ENCODE measurements at regions not wholly inside any gene's neighbourhood (a gene's known extent, or its start where the extent isn't known, plus 50 kb on each side); places are given as distances from the start of the nearest gene placed in this dataset.

DNA sequence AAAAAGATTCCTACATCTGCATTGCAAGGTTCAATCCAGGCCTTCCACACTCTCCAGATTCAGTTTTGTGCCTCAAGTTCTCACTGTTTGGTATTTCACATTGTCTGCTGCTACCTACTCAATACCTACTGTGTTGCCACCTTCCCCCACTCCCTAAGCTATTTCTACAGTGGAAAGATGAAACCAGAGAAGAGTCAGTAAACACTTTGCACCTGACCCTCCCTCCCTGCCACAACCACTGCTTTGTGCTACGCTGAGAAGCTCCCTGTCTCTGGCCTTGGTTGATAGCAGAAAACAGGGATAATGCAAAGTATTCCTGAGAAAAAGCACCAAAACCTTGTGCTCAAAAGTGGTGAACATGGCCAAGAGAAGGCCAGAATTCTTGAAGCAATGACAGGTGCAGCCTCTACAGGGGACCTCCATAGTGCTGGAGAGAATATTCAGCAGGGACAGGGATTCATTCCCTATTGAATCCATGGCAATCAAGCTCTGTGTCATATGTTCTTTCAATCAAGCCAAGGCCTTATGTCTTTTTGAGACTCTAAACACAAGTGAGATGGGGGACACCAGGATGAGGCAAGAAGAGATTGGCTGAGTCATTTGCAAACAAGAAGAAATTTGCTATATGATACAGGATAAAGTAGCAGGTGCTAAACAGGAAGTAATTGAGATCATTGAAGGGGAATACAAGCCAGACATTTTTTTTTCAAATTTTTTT, 83.5 kb upstream of the LIPC start:
- no peak for ATAC-seq (ENCODE audit: low FRiP score in 2 of 2)
- Histone ChIP-seq H3K36me3 (no peaks in the 10 kb centered on the region), H3K27me3 (no peaks in the 10 kb centered on the region), H3K4me3 (no peak overlapping the region), H3K9me3 (no peaks in the 10 kb centered on the region), H3K4me1 (peaks cover 0 to 2% (median 0%) of the 10 kb centered on the region in 4 donors), H3K27ac (no peak overlapping the region)
- WGBS, 2 donors, result 86 to 92% methylated on average over 1 of the region's 1 CpG
- DNase-seq, result no peak
- TF ChIP-seq EP300 (IDR thresholded peaks at IDR 0.05) (no peak), CTCF (IDR thresholded peaks at IDR 0.05) (no peak), POLR2AphosphoS5 (IDR thresholded peaks at IDR 0.05) (no peak), POLR2A (IDR thresholded peaks at IDR 0.05) (no peak)

DNA sequence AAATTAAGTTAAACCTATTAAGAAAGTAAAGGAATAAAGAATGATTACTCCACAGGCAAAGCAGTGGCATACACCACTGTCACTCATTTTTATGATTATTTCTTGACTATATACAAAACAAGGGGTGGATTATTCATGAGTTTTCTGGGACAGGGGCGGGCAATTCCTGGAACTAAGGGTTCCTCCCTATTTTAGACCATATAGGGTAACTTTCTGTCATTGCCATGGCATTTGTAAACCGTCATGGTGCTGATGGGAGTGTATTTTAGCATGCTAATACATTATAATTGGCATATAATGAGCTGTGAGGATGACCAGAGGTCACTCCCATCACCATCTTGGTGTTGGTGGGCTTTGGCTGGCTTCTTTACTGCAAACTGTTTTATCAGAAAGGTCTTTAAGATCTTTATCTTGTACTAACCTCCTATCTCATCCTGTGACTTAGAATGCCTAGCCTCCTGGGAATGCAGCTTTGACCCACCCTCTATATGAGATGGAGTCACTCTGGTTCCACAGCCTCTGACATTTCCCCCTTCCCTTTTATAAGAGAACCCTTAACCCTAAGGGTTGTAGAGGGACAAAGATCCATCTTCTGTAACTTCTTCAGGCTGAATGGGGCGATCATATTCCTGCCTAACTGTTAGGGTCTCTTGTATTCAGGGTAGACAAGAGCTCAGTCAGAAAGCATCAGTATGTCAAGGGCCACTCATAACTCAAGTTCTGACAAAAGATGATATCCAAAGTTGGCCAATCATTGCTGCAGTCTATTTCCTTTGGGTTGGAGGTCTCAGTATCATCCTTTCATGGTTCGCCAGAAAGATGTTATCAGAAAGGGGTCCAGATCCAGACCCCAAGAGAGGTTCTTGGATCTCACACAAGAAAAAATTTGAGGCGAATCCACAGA, 79.5 kb upstream of the LIPC start:
- DNase-seq (no peak), ATAC-seq (ENCODE audit: low FRiP score in 2 of 2) (no peak)
- Histone ChIP-seq H3K4me3 (no peak overlapping the region), H3K36me3 (no peaks in the 10 kb centered on the region), H3K9me3 (no peaks in the 10 kb centered on the region), H3K27ac (no peak overlapping the region), H3K4me1 (no peaks in the 10 kb centered on the region), H3K27me3 (no peaks in the 10 kb centered on the region)
- TF ChIP-seq CTCF (IDR thresholded peaks at IDR 0.05) (no peak), POLR2AphosphoS5 (IDR thresholded peaks at IDR 0.05) (no peak), EP300 (IDR thresholded peaks at IDR 0.05) (no peak), POLR2A (IDR thresholded peaks at IDR 0.05) (no peak)
- 87 to 89% methylated on average over 5 of the region's 5 CpGs for WGBS, 2 donors

- H3K27me3 ChIP-seq, result no peaks in the 10 kb centered on the region
- 81 to 84% methylated on average over 9 of the region's 9 CpGs for WGBS, 2 donors
- DNase-seq (no peak), ATAC-seq (ENCODE audit: low FRiP score in 2 of 2) (peak in 1 of 2 donors; percentile 32)
- H3K36me3 ChIP-seq, result no peaks in the 10 kb centered on the region
- H3K4me1 ChIP-seq, result no peaks in the 10 kb centered on the region
- TF ChIP-seq CTCF (IDR thresholded peaks at IDR 0.05), result no peak
- no peak for TF ChIP-seq EP300 (IDR thresholded peaks at IDR 0.05)
- no peak for TF ChIP-seq POLR2A (IDR thresholded peaks at IDR 0.05)
- TF ChIP-seq POLR2AphosphoS5 (IDR thresholded peaks at IDR 0.05), result no peak
- H3K9me3 ChIP-seq, result no peaks in the 10 kb centered on the region
- H3K4me3 ChIP-seq, result no peak overlapping the region
- no peak overlapping the region for H3K27ac ChIP-seq
Observed at GRCh38 chr15:58355382-58355971, 76.3 kb upstream of the LIPC start.

DNA sequence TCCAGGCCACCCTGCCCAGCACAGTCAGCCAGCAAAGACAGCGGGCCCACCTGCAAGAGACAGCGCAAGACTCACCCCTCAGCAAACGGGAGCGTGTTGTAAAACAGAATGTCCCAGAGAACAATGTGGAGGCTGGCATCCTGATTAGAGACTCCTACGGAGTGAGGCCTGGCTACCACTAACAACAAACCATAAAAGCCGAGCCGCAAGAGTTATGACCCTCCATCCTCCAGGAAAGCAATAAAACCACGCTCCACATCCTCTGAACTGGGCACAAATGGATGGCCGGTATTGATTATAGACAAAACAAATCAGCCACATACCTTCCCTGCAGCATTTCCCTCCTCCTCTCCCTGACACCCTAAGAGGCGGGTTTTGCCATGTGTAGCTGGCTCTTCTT, 75.8 kb upstream of the LIPC start:
- TF ChIP-seq POLR2AphosphoS5 (IDR thresholded peaks at IDR 0.05) (no peak), POLR2A (IDR thresholded peaks at IDR 0.05) (no peak), EP300 (IDR thresholded peaks at IDR 0.05) (no peak), CTCF (IDR thresholded peaks at IDR 0.05) (no peak)
- WGBS, 2 donors, result 87 to 92% methylated on average over 10 of the region's 10 CpGs

More for the DNA sequence above, 75.8 kb upstream of the LIPC start:
- H3K27ac ChIP-seq, result no peak overlapping the region
- H3K27me3 ChIP-seq, result no peaks in the 10 kb centered on the region
- H3K9me3 ChIP-seq, result no peaks in the 10 kb centered on the region
- H3K4me3 ChIP-seq, result no peak overlapping the region
- H3K4me1 ChIP-seq, result peaks cover 0 to under 1% (median 0%) of the 10 kb centered on the region in 4 donors
- DNase-seq (no peak), ATAC-seq (ENCODE audit: low FRiP score in 2 of 2) (peak in 1 of 2 donors; percentile 45)
- H3K36me3 ChIP-seq, result no peaks in the 10 kb centered on the region

Data from upper lobe of left lung (tissue), 6 donors.